ENCODE measurements at regions not wholly inside any gene's neighbourhood (a gene's known extent, or its start where the extent isn't known, plus 50 kb on each side); places are given as distances from the start of the nearest gene placed in this dataset.

DNA sequence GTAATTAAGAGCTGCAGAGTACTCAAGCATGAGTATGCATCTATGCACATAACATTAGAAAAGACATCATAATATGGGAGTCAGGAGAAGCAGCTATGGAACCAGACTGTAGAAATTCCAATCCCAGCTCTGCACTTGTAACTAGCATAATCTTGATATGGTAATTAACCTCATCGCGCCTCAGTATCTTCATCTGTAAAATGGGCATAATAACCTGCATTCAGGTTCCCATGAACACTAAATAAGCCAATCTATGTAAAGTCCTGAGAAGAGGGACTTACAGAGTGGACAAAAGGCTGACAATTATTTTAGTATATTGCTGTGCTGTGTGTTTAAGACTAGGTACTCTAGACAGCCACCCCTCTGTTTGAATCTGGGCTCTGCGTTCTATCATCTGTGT lies 318.9 kb upstream of the USP25 start:
- TF ChIP-seq EZH2 (IDR thresholded peaks at IDR 0.05; ENCODE audit: insufficient read depth, low read length) = no peak
- TF ChIP-seq, protein P1, sequence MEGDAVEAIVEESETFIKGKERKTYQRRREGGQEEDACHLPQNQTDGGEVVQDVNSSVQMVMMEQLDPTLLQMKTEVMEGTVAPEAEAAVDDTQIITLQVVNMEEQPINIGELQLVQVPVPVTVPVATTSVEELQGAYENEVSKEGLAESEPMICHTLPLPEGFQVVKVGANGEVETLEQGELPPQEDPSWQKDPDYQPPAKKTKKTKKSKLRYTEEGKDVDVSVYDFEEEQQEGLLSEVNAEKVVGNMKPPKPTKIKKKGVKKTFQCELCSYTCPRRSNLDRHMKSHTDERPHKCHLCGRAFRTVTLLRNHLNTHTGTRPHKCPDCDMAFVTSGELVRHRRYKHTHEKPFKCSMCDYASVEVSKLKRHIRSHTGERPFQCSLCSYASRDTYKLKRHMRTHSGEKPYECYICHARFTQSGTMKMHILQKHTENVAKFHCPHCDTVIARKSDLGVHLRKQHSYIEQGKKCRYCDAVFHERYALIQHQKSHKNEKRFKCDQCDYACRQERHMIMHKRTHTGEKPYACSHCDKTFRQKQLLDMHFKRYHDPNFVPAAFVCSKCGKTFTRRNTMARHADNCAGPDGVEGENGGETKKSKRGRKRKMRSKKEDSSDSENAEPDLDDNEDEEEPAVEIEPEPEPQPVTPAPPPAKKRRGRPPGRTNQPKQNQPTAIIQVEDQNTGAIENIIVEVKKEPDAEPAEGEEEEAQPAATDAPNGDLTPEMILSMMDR (IDR thresholded peaks at IDR 0.05; ENCODE audit: insufficient read depth, low read depth, low read length) = no peak

Measured in astrocyte (in vitro differentiated cells and primary cell).